ENCODE measurements at regions not wholly inside any gene's neighbourhood (a gene's known extent, or its start where the extent isn't known, plus 50 kb on each side); places are given as distances from the start of the nearest gene placed in this dataset.

DNA sequence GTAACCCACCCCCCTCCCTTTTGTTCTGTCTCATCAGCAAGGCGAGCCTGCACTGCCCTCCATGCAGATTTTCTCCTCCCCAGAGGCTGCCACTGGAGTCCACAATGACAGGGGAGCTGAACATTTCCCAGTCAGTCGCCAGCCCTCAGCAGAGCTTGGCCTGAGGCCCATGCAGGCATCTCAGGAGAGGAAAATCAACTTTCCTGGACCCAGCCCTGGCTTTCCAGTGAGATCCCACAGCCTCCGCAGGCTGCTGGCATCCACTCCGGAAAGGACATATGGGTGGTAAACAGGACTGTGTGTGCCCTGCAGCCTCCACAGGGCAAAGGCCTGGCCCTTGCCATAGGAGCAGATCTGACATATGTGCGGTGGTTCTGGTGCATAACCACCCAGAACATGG, 253.8 kb downstream of the TNS1 start:
- TF ChIP-seq, protein P1, sequence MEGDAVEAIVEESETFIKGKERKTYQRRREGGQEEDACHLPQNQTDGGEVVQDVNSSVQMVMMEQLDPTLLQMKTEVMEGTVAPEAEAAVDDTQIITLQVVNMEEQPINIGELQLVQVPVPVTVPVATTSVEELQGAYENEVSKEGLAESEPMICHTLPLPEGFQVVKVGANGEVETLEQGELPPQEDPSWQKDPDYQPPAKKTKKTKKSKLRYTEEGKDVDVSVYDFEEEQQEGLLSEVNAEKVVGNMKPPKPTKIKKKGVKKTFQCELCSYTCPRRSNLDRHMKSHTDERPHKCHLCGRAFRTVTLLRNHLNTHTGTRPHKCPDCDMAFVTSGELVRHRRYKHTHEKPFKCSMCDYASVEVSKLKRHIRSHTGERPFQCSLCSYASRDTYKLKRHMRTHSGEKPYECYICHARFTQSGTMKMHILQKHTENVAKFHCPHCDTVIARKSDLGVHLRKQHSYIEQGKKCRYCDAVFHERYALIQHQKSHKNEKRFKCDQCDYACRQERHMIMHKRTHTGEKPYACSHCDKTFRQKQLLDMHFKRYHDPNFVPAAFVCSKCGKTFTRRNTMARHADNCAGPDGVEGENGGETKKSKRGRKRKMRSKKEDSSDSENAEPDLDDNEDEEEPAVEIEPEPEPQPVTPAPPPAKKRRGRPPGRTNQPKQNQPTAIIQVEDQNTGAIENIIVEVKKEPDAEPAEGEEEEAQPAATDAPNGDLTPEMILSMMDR (conservative IDR thresholded peaks at IDR 0.05 in 1 of 2, IDR thresholded peaks at IDR 0.05 in 1 of 2; ENCODE audit: extremely low read depth in 1 of 2, insufficient read depth in 1 of 2, low read depth in 1 of 2, low read length in 2 of 2), result no peak
- TF ChIP-seq EZH2 (IDR thresholded peaks at IDR 0.05; ENCODE audit: borderline replicate concordance, low read length), result no peak
